Neural crest cell (in vitro differentiated cells): ENCODE measurements at regions not wholly inside any gene's neighbourhood (a gene's known extent, or its start where the extent isn't known, plus 50 kb on each side); places are given as distances from the start of the nearest gene placed in this dataset.
"Not testable (repeated sequence)": the region's sequence is repeated elsewhere in the genome, so short reads cannot be mapped to it uniquely, and the experiment has no call there.

Experiments used
- DNase-seq: peaks from one replicate; pipeline ENCODE4 v3.0.0; 2021; ENCODE audit warnings: low read depth, mixed read lengths, low spot score
- H3K27ac Mint-ChIP-seq: one replicate; pipeline ENCODE4 v1.8.0; 2021; ENCODE audit warnings: mild to moderate bottlenecking, mixed read lengths; ENCODE audit not compliant: unreplicated experiment
- H3K27me3 Mint-ChIP-seq: 2 replicates; pipeline ENCODE4 v1.8.0; 2021; ENCODE audit warnings: low read depth, mild to moderate bottlenecking, mixed read lengths
- H3K36me3 Mint-ChIP-seq: 2 replicates; pipeline ENCODE4 v1.8.0; 2021; ENCODE audit warnings: low read depth, mild to moderate bottlenecking, mixed read lengths
- H3K4me1 Mint-ChIP-seq: 2 replicates; pipeline ENCODE4 v1.8.0; 2021; ENCODE audit warnings: mixed read lengths
- H3K4me3 Mint-ChIP-seq: one replicate; pipeline ENCODE4 v1.8.0; 2021; ENCODE audit warnings: mild to moderate bottlenecking, mixed read lengths
- H3K9me3 Mint-ChIP-seq: 2 replicates; pipeline ENCODE4 v1.8.0; 2021; ENCODE audit warnings: mixed read lengths
- CTCF ChIP-seq: fragments of 200-600 bp; sonication (generic); conservative IDR thresholded peaks from 2 replicates; pipeline ENCODE4 v1.5.0; 2021; ENCODE audit warnings: antibody characterized with exemption, mild to moderate bottlenecking

GRCh38 chr13:37289212-37289935 is 183.9 kb upstream of the CSNK1A1L start:
- H3K9me3 Mint-ChIP-seq = peaks cover 8% of the 10 kb centered on the region
- H3K4me3 Mint-ChIP-seq = no peak overlapping the region
- no peak for DNase-seq
- peaks cover 2% of the 10 kb centered on the region for H3K36me3 Mint-ChIP-seq
- no peaks in the 10 kb centered on the region for H3K4me1 Mint-ChIP-seq
- no peak for TF ChIP-seq CTCF
- no peaks in the 10 kb centered on the region for H3K27me3 Mint-ChIP-seq
- no peak overlapping the region for H3K27ac Mint-ChIP-seq

- no peak for TF ChIP-seq CTCF
These were observed 182.7 kb upstream of the CSNK1A1L start for GRCh38 chr13:37288057-37288720.

GRCh38 chr13:37280231-37280630 is 174.8 kb upstream of the CSNK1A1L start:
- H3K9me3 Mint-ChIP-seq = peaks cover 15% of the 10 kb centered on the region
- DNase-seq, H3K27me3 Mint-ChIP-seq, H3K4me1 Mint-ChIP-seq, H3K27ac Mint-ChIP-seq, H3K36me3 Mint-ChIP-seq, H3K4me3 Mint-ChIP-seq: not testable (repeated sequence)

More at GRCh38 chr13:37288057-37288720, 182.7 kb upstream of the CSNK1A1L start:
- Mint-ChIP-seq H3K27ac (no peak overlapping the region), H3K9me3 (peaks cover 15% of the 10 kb centered on the region), H3K36me3 (peaks cover 2% of the 10 kb centered on the region), H3K27me3 (no peaks in the 10 kb centered on the region), H3K4me1 (no peaks in the 10 kb centered on the region), H3K4me3 (no peak overlapping the region)
- no peak for DNase-seq

GRCh38 chr13:37277435-37278144 is 172.1 kb upstream of the CSNK1A1L start:
- DNase-seq = no peak
- Mint-ChIP-seq H3K27ac (no peak overlapping the region), H3K27me3 (no peaks in the 10 kb centered on the region), H3K9me3 (peaks cover 9% of the 10 kb centered on the region), H3K36me3 (peaks cover 5% of the 10 kb centered on the region), H3K4me3 (no peak overlapping the region), H3K4me1 (no peaks in the 10 kb centered on the region)
- no peak for TF ChIP-seq CTCF

GRCh38 chr13:37277007-37277406 is 171.5 kb upstream of the CSNK1A1L start:
- Mint-ChIP-seq H3K4me1 (no peaks in the 10 kb centered on the region), H3K4me3 (no peak overlapping the region), H3K9me3 (peaks cover 6% of the 10 kb centered on the region), H3K27ac (no peak overlapping the region), H3K27me3 (no peaks in the 10 kb centered on the region), H3K36me3 (peaks cover 5% of the 10 kb centered on the region)
- no peak for TF ChIP-seq CTCF
- DNase-seq = no peak
